GM12878 (cell line): ENCODE measurements at regions not wholly inside any gene's neighbourhood (a gene's known extent, or its start where the extent isn't known, plus 50 kb on each side); places are given as distances from the start of the nearest gene placed in this dataset.

Experiments
- ATAC-seq: fragments of 200-7000 bp; cut with Tn5 transposase; 3 replicates; pipeline ENCODE4 v1.9.1; 2020; ENCODE audit warnings: mild to moderate bottlenecking, moderate library complexity
- BruUV-seq: library from RNA; stranded (reverse); fragments of 400-500 nt; replicated peaks from 2 replicates; lab custom pipeline; 2021; lab: Mats Ljungman, UMichigan
- CTCF ChIA-PET: fragments of 300-600 bp; sonication (Branson Sonifier 250); formaldehyde crosslinking; extraction: SDS; loops from one replicate; lab custom pipeline; 2021; ENCODE audit warnings: inconsistent platforms; lab: Yijun Ruan, JAX
- POLR2A ChIA-PET: fragments of 350-600 bp; formaldehyde crosslinking; extraction: SDS; loops from one replicate; lab custom pipeline; 2021; ENCODE audit warnings: inconsistent platforms; lab: Charles Lee
- RAD21 ChIA-PET: fragments of 300-600 bp; sonication (Branson Sonifier 250); formaldehyde crosslinking; loops from one replicate; lab custom pipeline; 2023; ENCODE audit warnings: antibody characterized with exemption; ENCODE audit not compliant: unreplicated experiment; lab: Charles Lee
- SMC1A ChIA-PET: fragments of 300-600 bp; sonication (Branson Sonifier 250); formaldehyde crosslinking; loops from one replicate; lab custom pipeline; 2023; ENCODE audit not compliant: unreplicated experiment, uncharacterized antibody; lab: Charles Lee
- DNase-seq: peaks from one replicate; pipeline ENCODE4 v3.0.0-alpha.2; 2011; ENCODE audit warnings: low read depth, low spot score
- FAIRE-seq: peaks from 3 replicates; lab custom pipeline; 2011; peaks lifted over from hg19 to GRCh38; lab: Jason Lieb, UNC
- H2AFZ ChIP-seq: 2 replicates; pipeline ENCODE4 v1.6.0; 2011; ENCODE audit warnings: low read depth, low read length, control low read depth; ENCODE audit not compliant: control insufficient read depth
- H3K27ac ChIP-seq: 2 replicates; pipeline ENCODE4 v1.5.1; 2011; ENCODE audit warnings: control low read depth; ENCODE audit not compliant: control insufficient read depth, insufficient read depth
- H3K27me3 ChIP-seq, 2 experiments: replicated peaks in 1 of 2; 2 replicates each; pipeline versions ENCODE4 v1.6.0 to v1.6.1; 2011; ENCODE audit warnings: low read length in 1 of 2; ENCODE audit not compliant: control insufficient read depth in 2 of 2, insufficient read depth in 2 of 2
- H3K36me3 ChIP-seq, 2 experiments: 2 replicates each; pipeline ENCODE4 v1.5.1; 2011; ENCODE audit warnings: low read length in 1 of 2; ENCODE audit not compliant: control insufficient read depth in 2 of 2, insufficient read depth in 2 of 2
- H3K4me1 ChIP-seq: 2 replicates; pipeline ENCODE4 v1.6.1; 2011; ENCODE audit warnings: mild to moderate bottlenecking, low read length, moderate library complexity, mixed read lengths; ENCODE audit not compliant: control insufficient read depth, insufficient read depth
- H3K4me2 ChIP-seq: 2 replicates; pipeline ENCODE4 v1.6.0; 2011; ENCODE audit warnings: control low read depth; ENCODE audit not compliant: control insufficient read depth, insufficient read depth
- H3K4me3 ChIP-seq: fragments of 200-600 bp; sonication (generic); 2 replicates; pipeline ENCODE4 v1.5.1; 2016
- H3K79me2 ChIP-seq: 2 replicates; pipeline ENCODE4 v1.6.0; 2011; ENCODE audit warnings: low read length; ENCODE audit not compliant: control insufficient read depth, insufficient read depth
- H3K9ac ChIP-seq: 2 replicates; pipeline ENCODE4 v1.8.0; 2011; ENCODE audit warnings: low read length, control low read depth, mixed read lengths; ENCODE audit not compliant: control insufficient read depth, insufficient read depth
- H3K9me3 ChIP-seq: replicated peaks from 3 replicates; pipeline ENCODE4 v1.5.1; 2011; ENCODE audit warnings: mild to moderate bottlenecking, low read length; ENCODE audit not compliant: control insufficient read depth, insufficient read depth
- H4K20me1 ChIP-seq: 2 replicates; pipeline ENCODE4 v1.6.0; 2011; ENCODE audit not compliant: control insufficient read depth, insufficient read depth
- ATF7 ChIP-seq: fragments of 450-650 bp; IDR thresholded peaks from 2 replicates; pipeline ENCODE4 v1.6.1; 2016; ENCODE audit warnings: low read depth, mild to moderate bottlenecking
- FOXK2 ChIP-seq: fragments of 450-650 bp; IDR thresholded peaks from 2 replicates; pipeline ENCODE4 v1.6.1; 2017; ENCODE audit warnings: mild to moderate bottlenecking, moderate library complexity
- MEF2B ChIP-seq: fragments of 450-650 bp; IDR thresholded peaks from 2 replicates; pipeline ENCODE4 v1.6.1; 2018; ENCODE audit warnings: mild to moderate bottlenecking, moderate library complexity; ENCODE audit not compliant: partially characterized antibody, poor library complexity, severe bottlenecking
- NBN ChIP-seq: fragments of 450-650 bp; IDR thresholded peaks from 2 replicates; pipeline ENCODE4 v1.6.1; 2016
- NR2C1 ChIP-seq: fragments of 450-650 bp; IDR thresholded peaks from 2 replicates; pipeline ENCODE4 v1.6.1; 2017; ENCODE audit warnings: antibody characterized with exemption, mild to moderate bottlenecking, moderate library complexity
- NR2F1 ChIP-seq: fragments of 450-650 bp; conservative IDR thresholded peaks from 2 replicates; pipeline ENCODE4 v1.6.1; 2017; ENCODE audit warnings: mild to moderate bottlenecking
- PKNOX1 ChIP-seq: fragments of 450-650 bp; IDR thresholded peaks from 2 replicates; pipeline ENCODE4 v1.6.1; 2016; ENCODE audit warnings: mild to moderate bottlenecking
- RUNX3 ChIP-seq: IDR thresholded peaks from 2 replicates; pipeline ENCODE4 v1.6.1; 2012; ENCODE audit warnings: low read length, inconsistent platforms
- SMAD1 ChIP-seq: fragments of 450-650 bp; IDR thresholded peaks from 2 replicates; pipeline ENCODE4 v1.6.1; 2018; ENCODE audit warnings: mild to moderate bottlenecking, low read depth; ENCODE audit not compliant: partially characterized antibody
- SMAD5 ChIP-seq: IDR thresholded peaks from 2 replicates; pipeline ENCODE4 v1.6.1; 2016; ENCODE audit warnings: antibody characterized with exemption, low read depth
- ZNF24 ChIP-seq: fragments of 450-650 bp; IDR thresholded peaks from 2 replicates; pipeline ENCODE4 v1.6.1; 2017; ENCODE audit warnings: antibody characterized with exemption, mild to moderate bottlenecking
- ZSCAN29 ChIP-seq: fragments of 450-650 bp; IDR thresholded peaks from 2 replicates; pipeline ENCODE4 v1.6.1; 2017; ENCODE audit warnings: mild to moderate bottlenecking, moderate library complexity
- ZZZ3 ChIP-seq: IDR thresholded peaks from 2 replicates; pipeline ENCODE4 v1.6.1; 2011; ENCODE audit warnings: low read depth; ENCODE audit not compliant: control insufficient read depth, insufficient read length
- WGBS: methylation state at CpG from one replicate; pipeline ENCODE4 v1.1.6; 2016; ENCODE audit warnings: low lambda C conversion rate; ENCODE audit not compliant: insufficient replicate concordance, insufficient coverage; ENCODE audit errors: missing lambda C conversion rate; 5-methylcytosine and 5-hydroxymethylcytosine counted together
- in situ Hi-C: fragments of 300-500 bp; cut with MboI; formaldehyde crosslinking; loops from 9 replicates; pipeline ENCODE4 v1.14.3; 2018; ENCODE audit warnings: mixed read lengths
- intact Hi-C: fragments of 100-400 bp; cut with micrococcal nuclease; formaldehyde crosslinking; loops from one replicate; pipeline ENCODE4 v1.14.2; 2022; ENCODE audit not compliant: unreplicated experiment
- TF ChIP-seq, protein P1 (sequence below): fragments of 150-350 bp; IDR thresholded peaks from 2 replicates; pipeline ENCODE4 v1.6.1; 2016; ENCODE audit warnings: low read depth, low read length

DNA sequence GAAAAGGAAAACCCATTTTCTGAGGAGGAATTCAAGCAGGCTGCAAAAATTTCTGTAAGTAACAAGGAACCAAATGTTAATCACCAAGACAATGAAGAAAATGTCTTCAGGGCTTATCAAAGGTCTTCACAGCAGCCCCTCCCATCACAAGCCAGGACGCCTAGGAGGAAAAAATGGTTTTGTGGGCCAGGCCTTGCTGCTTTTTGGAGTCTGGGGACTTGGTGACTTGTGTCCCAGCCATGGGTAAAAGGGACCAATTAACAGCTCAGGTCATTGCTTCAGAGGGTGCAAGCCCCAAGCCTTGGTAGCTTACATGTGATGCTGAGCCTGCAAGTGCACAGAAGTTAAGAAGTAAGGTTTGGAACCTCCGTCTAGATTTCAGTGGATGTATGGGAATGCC is 55.7 kb upstream of the FOXP2 start:
- no peak for TF ChIP-seq ATF7
- no peak for TF ChIP-seq PKNOX1
- no peak for TF ChIP-seq NBN
- TF ChIP-seq, all 136 proteins: peak for 0
- BruUV-seq: no TSS peak
- Histone ChIP-seq H3K27ac (no peak overlapping the region), H4K20me1 (no peaks in the 10 kb centered on the region), H2AFZ (no peak overlapping the region), H3K36me3 (no peaks in the 10 kb centered on the region), H3K79me2 (no peaks in the 10 kb centered on the region), H3K4me1 (no peaks in the 10 kb centered on the region), H3K9ac (no peak overlapping the region), H3K9me3 (no peaks in the 10 kb centered on the region), H3K4me2 (no peak overlapping the region), H3K27me3 (no peaks in the 10 kb centered on the region), H3K4me3 (no peak overlapping the region)
- DNase-seq (no peak), FAIRE-seq (no peak), ATAC-seq (no peak)
- CTCF ChIA-PET: no interaction called here
- intact Hi-C loops: no loop called here
- in situ Hi-C loops: no loop called here
- SMC1A ChIA-PET: no interaction called here
- POLR2A ChIA-PET: no interaction called here
- RAD21 ChIA-PET: no interaction called here
- WGBS: 0% methylated on average over 2 of the region's 2 CpGs

DNA sequence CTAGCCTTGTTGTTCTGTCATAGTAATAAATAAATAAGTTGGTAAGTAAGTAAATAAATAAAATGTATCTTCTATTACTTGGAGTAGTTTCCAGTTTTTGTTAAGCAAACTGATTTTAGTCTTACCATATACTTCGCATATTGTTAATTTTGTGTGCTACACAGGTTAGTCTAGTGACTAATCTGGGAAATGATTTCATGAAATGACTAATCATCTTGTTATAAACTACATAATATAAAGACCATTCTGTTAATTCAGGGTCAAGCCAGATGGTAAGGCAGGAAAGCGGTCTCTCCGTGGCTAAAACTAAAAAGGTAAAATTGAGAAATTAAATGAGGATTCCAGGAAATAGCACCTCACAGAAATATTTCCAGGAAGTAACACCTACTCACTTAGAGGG is 58.5 kb upstream of the FOXP2 start:
- no peak for FAIRE-seq
- no peak for TF ChIP-seq NR2C1
- no peak for TF ChIP-seq ZSCAN29
- no peak for TF ChIP-seq SMAD5
- TF ChIP-seq, protein P1, sequence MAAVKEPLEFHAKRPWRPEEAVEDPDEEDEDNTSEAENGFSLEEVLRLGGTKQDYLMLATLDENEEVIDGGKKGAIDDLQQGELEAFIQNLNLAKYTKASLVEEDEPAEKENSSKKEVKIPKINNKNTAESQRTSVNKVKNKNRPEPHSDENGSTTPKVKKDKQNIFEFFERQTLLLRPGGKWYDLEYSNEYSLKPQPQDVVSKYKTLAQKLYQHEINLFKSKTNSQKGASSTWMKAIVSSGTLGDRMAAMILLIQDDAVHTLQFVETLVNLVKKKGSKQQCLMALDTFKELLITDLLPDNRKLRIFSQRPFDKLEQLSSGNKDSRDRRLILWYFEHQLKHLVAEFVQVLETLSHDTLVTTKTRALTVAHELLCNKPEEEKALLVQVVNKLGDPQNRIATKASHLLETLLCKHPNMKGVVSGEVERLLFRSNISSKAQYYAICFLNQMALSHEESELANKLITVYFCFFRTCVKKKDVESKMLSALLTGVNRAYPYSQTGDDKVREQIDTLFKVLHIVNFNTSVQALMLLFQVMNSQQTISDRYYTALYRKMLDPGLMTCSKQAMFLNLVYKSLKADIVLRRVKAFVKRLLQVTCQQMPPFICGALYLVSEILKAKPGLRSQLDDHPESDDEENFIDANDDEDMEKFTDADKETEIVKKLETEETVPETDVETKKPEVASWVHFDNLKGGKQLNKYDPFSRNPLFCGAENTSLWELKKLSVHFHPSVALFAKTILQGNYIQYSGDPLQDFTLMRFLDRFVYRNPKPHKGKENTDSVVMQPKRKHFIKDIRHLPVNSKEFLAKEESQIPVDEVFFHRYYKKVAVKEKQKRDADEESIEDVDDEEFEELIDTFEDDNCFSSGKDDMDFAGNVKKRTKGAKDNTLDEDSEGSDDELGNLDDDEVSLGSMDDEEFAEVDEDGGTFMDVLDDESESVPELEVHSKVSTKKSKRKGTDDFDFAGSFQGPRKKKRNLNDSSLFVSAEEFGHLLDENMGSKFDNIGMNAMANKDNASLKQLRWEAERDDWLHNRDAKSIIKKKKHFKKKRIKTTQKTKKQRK: no peak
- TF ChIP-seq MEF2B: no peak
- no peak for TF ChIP-seq ZZZ3
- no peak for TF ChIP-seq FOXK2
- no peak for TF ChIP-seq ZNF24
- no peak for TF ChIP-seq SMAD1
- TF ChIP-seq NR2F1: no peak
- TF ChIP-seq RUNX3: no peak

More for the DNA sequence above, 58.5 kb upstream of the FOXP2 start:
- RAD21 ChIA-PET: no interaction called here
- H3K9me3 ChIP-seq: no peaks in the 10 kb centered on the region
- no peak for DNase-seq
- no TSS peak for BruUV-seq
- H3K36me3 ChIP-seq: no peaks in the 10 kb centered on the region
- no peak overlapping the region for H3K27ac ChIP-seq
- intact Hi-C loops: no loop called here
- no peak overlapping the region for H2AFZ ChIP-seq
- H3K4me3 ChIP-seq: no peak overlapping the region
- SMC1A ChIA-PET: no interaction called here
- no peaks in the 10 kb centered on the region for H4K20me1 ChIP-seq
- POLR2A ChIA-PET: no interaction called here
- ATAC-seq: no peak
- no peaks in the 10 kb centered on the region for H3K4me1 ChIP-seq
- no peaks in the 10 kb centered on the region for H3K27me3 ChIP-seq
- CTCF ChIA-PET: no interaction called here
- no peak overlapping the region for H3K9ac ChIP-seq
- in situ Hi-C loops: no loop called here
- WGBS: 42% methylated on average over 3 of the region's 3 CpGs
- no peaks in the 10 kb centered on the region for H3K79me2 ChIP-seq
- H3K4me2 ChIP-seq: no peak overlapping the region
